Superior temporal gyrus (tissue), 1 donor: ENCODE measurements at regions not wholly inside any gene's neighbourhood (a gene's known extent, or its start where the extent isn't known, plus 50 kb on each side); places are given as distances from the start of the nearest gene placed in this dataset.

Experiments
- DNase-seq: peaks from one replicate; pipeline ENCODE4 v3.0.0-alpha.2; 2016; ENCODE audit errors: extremely low spot score

GRCh38 chr9:16335788-16336580 lies 534.5 kb downstream of the BNC2 start:
- DNase-seq = no peak

GRCh38 chr9:16336833-16337232 lies 533.6 kb downstream of the BNC2 start:
- DNase-seq = no peak

DNA sequence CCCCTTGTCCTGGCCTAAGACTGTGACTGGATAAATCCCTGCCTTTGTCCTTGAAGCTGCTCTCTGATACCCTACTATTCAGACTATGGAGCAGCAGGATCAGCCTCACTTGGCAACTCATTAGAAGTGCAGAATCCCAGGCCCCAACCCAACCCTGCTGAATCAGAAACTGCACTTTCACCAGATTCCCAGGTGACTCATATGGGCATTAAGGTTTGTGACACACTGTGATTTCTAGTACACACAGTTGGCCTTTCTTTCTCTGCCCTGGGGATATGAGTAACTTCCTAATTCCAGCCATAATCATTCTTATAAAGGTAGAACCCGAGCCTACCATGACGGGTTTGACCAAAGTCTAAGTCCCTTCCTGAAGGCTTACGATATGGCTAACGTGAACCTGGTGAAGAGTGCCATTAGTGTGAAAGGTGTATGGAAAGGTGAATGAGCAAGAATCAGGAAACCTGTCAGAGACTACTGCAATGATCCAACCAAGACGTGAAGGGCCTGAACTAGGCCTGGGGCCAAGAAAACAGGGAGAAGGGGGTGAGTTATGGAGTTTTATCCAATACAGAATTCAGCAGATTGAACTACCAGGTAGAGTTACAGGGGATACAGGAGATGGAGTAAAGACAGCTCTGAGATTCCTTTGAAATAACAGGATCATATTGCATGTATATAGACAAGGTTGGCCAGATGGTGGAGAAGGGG lies 533.0 kb downstream of the BNC2 start:
- DNase-seq = no peak

GRCh38 chr9:16341177-16341576 lies 529.3 kb downstream of the BNC2 start:
- DNase-seq = no peak

GRCh38 chr9:16342246-16343020 lies 528.0 kb downstream of the BNC2 start:
- DNase-seq = no peak

DNA sequence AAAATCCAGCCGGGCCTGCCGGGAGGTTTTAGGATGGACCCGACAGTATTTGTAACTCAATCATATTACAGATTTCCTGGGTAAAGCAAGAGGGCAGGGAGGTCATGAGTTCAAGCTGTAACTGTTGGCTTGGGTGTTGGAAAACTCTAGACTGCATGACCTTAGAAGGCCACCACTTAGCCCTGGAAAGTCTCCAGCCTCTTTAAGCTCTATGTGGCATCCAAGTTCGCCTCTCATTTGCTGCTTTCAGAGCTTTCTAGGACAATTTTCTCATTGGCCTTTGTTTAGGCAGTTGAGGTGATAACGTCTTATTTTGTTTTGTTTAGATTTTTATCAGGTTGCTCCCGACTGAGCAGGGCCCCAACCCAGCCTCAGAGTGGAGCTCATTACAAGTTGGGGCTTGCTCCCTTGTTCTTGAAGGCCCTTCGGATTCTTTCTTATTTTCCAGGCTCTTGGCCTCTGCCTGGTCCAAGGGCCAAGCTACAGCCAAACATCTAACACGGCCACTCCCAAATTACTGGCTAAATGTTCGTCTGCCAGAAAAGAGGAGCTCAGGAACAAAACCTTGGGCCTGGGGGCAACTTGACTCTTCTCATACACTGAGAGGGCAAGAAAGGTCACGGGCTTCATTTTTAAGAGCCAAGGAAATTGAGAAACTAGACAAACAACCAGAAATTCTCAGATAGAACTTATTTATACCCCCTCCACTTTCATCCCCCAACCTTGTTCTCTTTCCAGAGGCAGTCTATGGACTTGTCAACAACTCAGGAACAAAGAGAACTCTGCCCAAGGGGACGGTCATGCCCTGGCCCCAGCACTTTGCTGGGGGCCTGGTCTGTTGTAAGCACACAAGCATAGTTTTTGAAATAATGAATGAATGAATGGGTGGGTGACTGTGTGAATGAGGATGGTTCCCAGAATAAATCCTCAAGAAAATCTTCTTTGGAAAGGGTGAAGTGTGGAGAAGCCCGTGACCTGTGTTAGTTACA lies 526.9 kb downstream of the BNC2 start:
- no peak for DNase-seq

- DNase-seq = no peak
These were observed 526.1 kb downstream of the BNC2 start for GRCh38 chr9:16344343-16344742.

- no peak for DNase-seq
These were observed 524.6 kb downstream of the BNC2 start for GRCh38 chr9:16345902-16346301.

DNA sequence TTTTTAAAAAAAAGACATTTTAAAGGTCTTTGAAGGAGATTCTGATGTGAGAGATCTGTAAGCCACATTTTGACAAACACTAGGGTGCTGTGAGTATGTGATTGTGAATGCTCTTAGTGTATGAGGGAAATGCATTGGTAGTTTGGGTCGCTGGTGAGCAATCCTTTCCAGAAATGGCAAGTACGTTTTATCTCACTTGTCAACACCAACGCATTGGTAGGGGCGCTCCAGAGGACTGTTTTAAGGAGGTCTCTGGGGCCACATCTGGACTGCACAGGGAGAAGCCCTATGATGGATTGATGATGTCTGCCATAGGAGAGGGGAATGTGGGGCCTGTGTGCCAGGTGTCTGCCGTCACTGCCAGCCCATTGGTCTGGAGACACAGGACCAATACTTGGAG lies 522.6 kb downstream of the BNC2 start:
- no peak for DNase-seq

DNA sequence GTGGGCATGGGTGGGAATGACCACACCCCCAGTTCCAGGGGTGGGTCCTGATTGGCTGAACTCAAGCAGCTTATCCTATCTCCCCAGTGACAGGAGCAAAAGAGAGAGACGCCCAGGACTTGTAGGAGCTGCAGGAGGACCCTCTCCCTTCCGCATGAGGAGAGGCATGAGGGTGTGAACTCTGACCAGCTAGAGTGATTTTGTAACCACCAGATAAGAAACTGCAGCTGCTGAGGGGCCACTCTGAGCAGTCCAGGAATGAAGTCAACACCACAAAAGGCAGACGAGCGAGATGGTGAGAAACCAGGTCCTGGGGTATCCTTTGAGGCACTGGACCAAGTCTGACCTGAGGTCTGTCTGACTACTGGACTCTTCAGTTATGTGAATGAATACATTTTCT lies 521.9 kb downstream of the BNC2 start:
- DNase-seq = no peak

DNA sequence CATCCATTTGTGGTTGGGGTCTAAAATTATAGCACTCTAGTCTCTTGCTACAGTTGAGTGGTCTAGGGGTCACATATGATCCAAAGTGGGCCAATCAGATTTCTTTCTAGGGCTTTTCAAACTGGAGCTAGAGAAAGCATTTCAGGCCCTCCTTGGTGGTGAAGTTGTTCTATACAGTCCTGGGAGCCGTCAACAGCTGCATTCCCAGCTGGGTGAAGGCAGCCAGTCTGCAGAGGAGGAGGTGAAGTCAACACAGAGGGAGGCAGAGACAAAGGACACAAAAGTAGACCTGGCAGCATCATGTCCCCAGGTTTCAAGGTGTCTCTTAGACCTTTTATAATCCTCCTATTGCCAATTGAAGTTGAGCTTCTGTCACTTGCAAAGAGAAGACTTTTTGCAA lies 518.2 kb downstream of the BNC2 start:
- no peak for DNase-seq

DNA sequence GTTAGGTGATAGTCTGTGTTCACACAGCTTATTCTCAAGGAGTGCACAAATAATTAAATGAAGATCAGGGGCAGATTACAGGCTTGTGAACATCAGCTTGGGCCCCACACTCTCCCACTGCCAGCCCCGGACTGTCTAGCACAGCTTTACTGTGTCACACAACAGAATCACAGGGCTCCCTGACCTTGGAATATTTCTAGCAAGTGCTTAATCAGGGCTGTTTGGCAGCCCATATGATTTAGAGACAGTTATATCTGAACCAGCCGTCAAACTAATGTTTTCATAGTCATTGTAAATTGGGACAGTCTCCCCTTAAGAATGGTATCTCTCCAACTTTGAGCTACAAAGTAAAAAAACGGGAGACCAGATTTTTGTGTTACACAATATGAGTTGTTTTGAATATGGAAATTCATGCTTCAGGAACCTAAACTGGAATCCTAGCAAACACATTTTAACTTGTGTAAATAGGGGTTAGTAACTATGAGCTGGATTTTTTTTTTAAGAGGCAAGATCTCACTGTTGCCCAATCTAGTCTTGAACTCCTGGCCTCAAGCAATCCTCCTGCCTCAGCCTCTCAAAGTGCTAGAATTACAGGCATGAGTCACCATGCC lies 517.6 kb downstream of the BNC2 start:
- DNase-seq = no peak

GRCh38 chr9:16356196-16356765 lies 514.2 kb downstream of the BNC2 start:
- no peak for DNase-seq

GRCh38 chr9:16357828-16358227 lies 512.6 kb downstream of the BNC2 start:
- no peak for DNase-seq

- no peak for DNase-seq
These were observed 511.7 kb downstream of the BNC2 start for GRCh38 chr9:16358751-16359150.
